CD14-positive monocyte (primary cell): ENCODE measurements at regions not wholly inside any gene's neighbourhood (a gene's known extent, or its start where the extent isn't known, plus 50 kb on each side); places are given as distances from the start of the nearest gene placed in this dataset.

Experiments used
- DNase-seq, 3 donors: peaks; one replicate each; pipeline ENCODE4 v3.0.0-alpha.2; 2011 to 2022
- H2AFZ ChIP-seq: 2 replicates; pipeline ENCODE4 v1.6.0; 2012; ENCODE audit warnings: mild to moderate bottlenecking, low read depth, low read length, inconsistent platforms; ENCODE audit not compliant: insufficient read depth, poor library complexity, severe bottlenecking
- H3K27ac ChIP-seq, 2 donors: 1 replicate in 1 of 2; 2 replicates in 1 of 2; pipeline ENCODE4 v1.5.1; 2012 to 2013; ENCODE audit warnings: low read length in 2 of 2, control low read depth in 1 of 2, inconsistent platforms in 1 of 2, low read depth in 1 of 2, mild to moderate bottlenecking in 1 of 2
- H3K27me3 ChIP-seq, 2 donors: one replicate each; pipeline versions ENCODE4 v1.6.0 to v1.6.1; 2011 to 2013; ENCODE audit warnings: low read length in 2 of 2; ENCODE audit not compliant: control insufficient read depth in 2 of 2, insufficient read depth in 2 of 2
- H3K36me3 ChIP-seq, 2 donors: replicated peaks in 1 of 2; 1 replicate in 1 of 2; 2 replicates in 1 of 2; pipeline versions ENCODE4 v1.5.1 to v1.6.1; 2012 to 2013; ENCODE audit warnings: low read length in 2 of 2, control low read depth in 1 of 2, inconsistent platforms in 1 of 2, mild to moderate bottlenecking in 1 of 2; ENCODE audit not compliant: insufficient read depth in 2 of 2, control insufficient read depth in 1 of 2
- H3K4me1 ChIP-seq, 2 donors: 1 replicate in 1 of 2; 2 replicates in 1 of 2; pipeline versions ENCODE4 v1.5.1 to v1.6.1; 2012 to 2013; ENCODE audit warnings: low read length in 2 of 2, control low read depth in 1 of 2, inconsistent platforms in 1 of 2, mild to moderate bottlenecking in 1 of 2, moderate library complexity in 1 of 2; ENCODE audit not compliant: insufficient read depth in 2 of 2, control insufficient read depth in 1 of 2
- H3K4me2 ChIP-seq: replicated peaks from 2 replicates; pipeline ENCODE3; 2012; ENCODE audit warnings: low read length, moderate library complexity, mild to moderate bottlenecking; ENCODE audit not compliant: poor library complexity, severe bottlenecking; ENCODE audit errors: extremely low read depth
- H3K4me3 ChIP-seq, 3 experiments: fragments of 200-600 bp in 1 of 3; sonication (generic) in 1 of 3; replicated peaks in 1 of 3; 1 replicate in 2 of 3; 2 replicates in 1 of 3; pipeline ENCODE4 v1.5.1; 2011 to 2013; ENCODE audit warnings: low read length in 3 of 3, mild to moderate bottlenecking in 3 of 3, control low read depth in 2 of 3, low read depth in 2 of 3, inconsistent platforms in 1 of 3, moderate library complexity in 1 of 3
- H3K79me2 ChIP-seq: 2 replicates; pipeline ENCODE4 v1.6.0; 2012; ENCODE audit warnings: mild to moderate bottlenecking, control low read depth, inconsistent platforms, low read length, moderate library complexity; ENCODE audit not compliant: insufficient read depth
- H3K9ac ChIP-seq: 2 replicates; pipeline ENCODE4 v1.6.0; 2017; ENCODE audit warnings: low read length, mild to moderate bottlenecking; ENCODE audit not compliant: insufficient read depth, poor library complexity, severe bottlenecking
- H3K9me3 ChIP-seq, 2 donors: replicated peaks in 1 of 2; 1 replicate in 1 of 2; 2 replicates in 1 of 2; pipeline versions ENCODE4 v1.5.1 to v1.6.1; 2012 to 2013; ENCODE audit warnings: low read length in 2 of 2, control low read depth in 1 of 2; ENCODE audit not compliant: control insufficient read depth in 1 of 2, insufficient read depth in 1 of 2
- H4K20me1 ChIP-seq: 2 replicates; pipeline ENCODE4 v1.6.0; 2012; ENCODE audit warnings: mild to moderate bottlenecking, low read length, control low read depth, moderate library complexity; ENCODE audit not compliant: insufficient read depth
- H3K27ac Mint-ChIP-seq, 7 donors: one replicate each; pipeline ENCODE4 v1.8.0; 2020; ENCODE audit warnings: mild to moderate bottlenecking in 7 of 7, mixed read lengths in 7 of 7, moderate library complexity in 6 of 7, inconsistent platforms in 2 of 7
- H3K27me3 Mint-ChIP-seq, 3 donors: one replicate each; pipeline ENCODE4 v1.8.0; 2021 to 2022; ENCODE audit warnings: low read depth in 3 of 3, mild to moderate bottlenecking in 3 of 3, mixed read lengths in 3 of 3, moderate library complexity in 3 of 3, inconsistent platforms in 1 of 3
- H3K36me3 Mint-ChIP-seq, 2 donors: one replicate each; pipeline ENCODE4 v1.8.0; 2020; ENCODE audit warnings: mixed read lengths in 2 of 2, inconsistent platforms in 1 of 2, mild to moderate bottlenecking in 1 of 2
- H3K4me1 Mint-ChIP-seq: one replicate; pipeline ENCODE4 v1.8.0; 2020; ENCODE audit warnings: mild to moderate bottlenecking, mixed read lengths
- H3K4me3 Mint-ChIP-seq, 2 donors: one replicate each; pipeline ENCODE4 v1.8.0; 2020; ENCODE audit warnings: mild to moderate bottlenecking in 2 of 2, mixed read lengths in 2 of 2, moderate library complexity in 1 of 2
- H3K9me3 Mint-ChIP-seq, 7 donors: one replicate each; pipeline ENCODE4 v1.8.0; 2020 to 2022; ENCODE audit warnings: mixed read lengths in 7 of 7, mild to moderate bottlenecking in 6 of 7, moderate library complexity in 6 of 7, inconsistent platforms in 2 of 7
- whole genome bisulfite sequencing: methylation state at CpG from one replicate; pipeline ENCODE4 v1.1.5; 2013; ENCODE audit warnings: missing lambda C conversion rate; ENCODE audit not compliant: insufficient coverage; 5-methylcytosine and 5-hydroxymethylcytosine counted together
- intact Hi-C, 2 donors: fragments of 100-400 bp; cut with micrococcal nuclease; formaldehyde crosslinking; loops; one replicate each; pipeline versions ENCODE4 v1.15.0 to v1.15.1; 2023
- TF ChIP-seq, protein P1 (sequence below): fragments of 200-600 bp; IDR thresholded peaks from one replicate; pipeline ENCODE4 v1.8.0; 2022; ENCODE audit warnings: antibody characterized with exemption, mild to moderate bottlenecking

GRCh38 chr5:145497052-145497451 lies 338.1 kb downstream of the PRELID2 start:
- Mint-ChIP-seq H3K27me3 (no peaks in the 10 kb centered on the region), H3K27ac (no peak overlapping the region), H3K36me3 (no peaks in the 10 kb centered on the region), H3K4me1 (no peaks in the 10 kb centered on the region), H3K4me3 (no peak overlapping the region), H3K9me3 (peaks cover 3 to 17% (median 13%) of the 10 kb centered on the region in 7 donors)
- no peaks in the 10 kb centered on the region for H3K79me2 ChIP-seq
- no peaks in the 10 kb centered on the region for H3K27me3 ChIP-seq
- H4K20me1 ChIP-seq, result no peaks in the 10 kb centered on the region
- no peak for DNase-seq
- intact Hi-C loops, result no loop called here
- H2AFZ ChIP-seq, result no peak overlapping the region
- TF ChIP-seq, protein P1, sequence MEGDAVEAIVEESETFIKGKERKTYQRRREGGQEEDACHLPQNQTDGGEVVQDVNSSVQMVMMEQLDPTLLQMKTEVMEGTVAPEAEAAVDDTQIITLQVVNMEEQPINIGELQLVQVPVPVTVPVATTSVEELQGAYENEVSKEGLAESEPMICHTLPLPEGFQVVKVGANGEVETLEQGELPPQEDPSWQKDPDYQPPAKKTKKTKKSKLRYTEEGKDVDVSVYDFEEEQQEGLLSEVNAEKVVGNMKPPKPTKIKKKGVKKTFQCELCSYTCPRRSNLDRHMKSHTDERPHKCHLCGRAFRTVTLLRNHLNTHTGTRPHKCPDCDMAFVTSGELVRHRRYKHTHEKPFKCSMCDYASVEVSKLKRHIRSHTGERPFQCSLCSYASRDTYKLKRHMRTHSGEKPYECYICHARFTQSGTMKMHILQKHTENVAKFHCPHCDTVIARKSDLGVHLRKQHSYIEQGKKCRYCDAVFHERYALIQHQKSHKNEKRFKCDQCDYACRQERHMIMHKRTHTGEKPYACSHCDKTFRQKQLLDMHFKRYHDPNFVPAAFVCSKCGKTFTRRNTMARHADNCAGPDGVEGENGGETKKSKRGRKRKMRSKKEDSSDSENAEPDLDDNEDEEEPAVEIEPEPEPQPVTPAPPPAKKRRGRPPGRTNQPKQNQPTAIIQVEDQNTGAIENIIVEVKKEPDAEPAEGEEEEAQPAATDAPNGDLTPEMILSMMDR, result no peak
- no peak overlapping the region for H3K27ac ChIP-seq
- no peaks in the 10 kb centered on the region for H3K36me3 ChIP-seq
- no peak overlapping the region for H3K4me3 ChIP-seq
- no CpG with 5 or more reads among the region's 3 CpGs for WGBS
- H3K9ac ChIP-seq, result no peak overlapping the region
- H3K9me3 ChIP-seq, result peaks cover 4 to 11% of the 10 kb centered on the region in 2 donors
- H3K4me2 ChIP-seq, result no peak overlapping the region
- no peaks in the 10 kb centered on the region for H3K4me1 ChIP-seq

DNA sequence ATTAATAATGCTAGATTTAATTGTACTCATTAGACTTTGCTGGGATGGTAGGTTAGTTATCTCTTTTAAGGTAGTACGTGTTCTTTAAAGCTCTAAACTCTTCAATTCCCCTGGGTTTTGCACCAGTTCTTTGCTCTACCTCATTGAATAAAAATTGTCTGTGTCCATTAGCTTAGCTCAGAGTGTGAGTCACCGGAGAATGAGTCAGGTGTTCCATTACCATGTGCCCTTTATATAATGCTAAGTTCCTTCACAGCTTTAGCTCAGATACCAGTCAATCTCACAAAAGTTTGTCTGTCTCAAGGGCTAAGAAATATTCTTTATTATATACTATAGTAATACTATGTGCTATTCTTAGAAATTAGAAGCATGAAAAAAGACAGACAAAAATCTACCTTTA lies 339.4 kb downstream of the PRELID2 start:
- intact Hi-C loops, result no loop called here
- no CpG with 5 or more reads among the region's 2 CpGs for WGBS
- H3K4me3 ChIP-seq, result no peak overlapping the region
- H3K27me3 Mint-ChIP-seq, result no peaks in the 10 kb centered on the region
- H3K4me1 Mint-ChIP-seq, result no peaks in the 10 kb centered on the region
- DNase-seq, result no peak
- no peak overlapping the region for H2AFZ ChIP-seq
- H3K9me3 Mint-ChIP-seq, result peaks cover 0 to 16% (median 10%) of the 10 kb centered on the region in 7 donors
- no peak overlapping the region for H3K27ac ChIP-seq
- no peak overlapping the region for H3K4me3 Mint-ChIP-seq
- H3K4me1 ChIP-seq, result no peaks in the 10 kb centered on the region
- no peaks in the 10 kb centered on the region for H4K20me1 ChIP-seq
- H3K9me3 ChIP-seq, result peaks cover 4 to 11% of the 10 kb centered on the region in 2 donors
- H3K27ac Mint-ChIP-seq, result no peak overlapping the region
- no peak overlapping the region for H3K4me2 ChIP-seq
- H3K79me2 ChIP-seq, result no peaks in the 10 kb centered on the region
- TF ChIP-seq, protein P1, result no peak
- no peak overlapping the region for H3K9ac ChIP-seq
- no peaks in the 10 kb centered on the region for H3K27me3 ChIP-seq
- no peaks in the 10 kb centered on the region for H3K36me3 ChIP-seq
- H3K36me3 Mint-ChIP-seq, result no peaks in the 10 kb centered on the region
